Panc1 (cell line): ENCODE measurements at regions not wholly inside any gene's neighbourhood (a gene's known extent, or its start where the extent isn't known, plus 50 kb on each side); places are given as distances from the start of the nearest gene placed in this dataset.

Experiments
- ATAC-seq: fragments of 200-7000 bp; cut with Tn5 transposase; 2 replicates; pipeline ENCODE4 v1.9.1; 2020; ENCODE audit warnings: mild to moderate bottlenecking, moderate library complexity
- BruUV-seq: library from RNA; stranded (reverse); fragments of 400-500 nt; replicated peaks from 2 replicates; lab custom pipeline; 2021; lab: Mats Ljungman, UMichigan
- CTCF ChIA-PET: fragments of 300-600 bp; sonication (Branson Sonifier 250); formaldehyde crosslinking; loops from one replicate; lab custom pipeline; 2022; ENCODE audit warnings: antibody characterized with exemption; lab: Charles Lee
- POLR2A ChIA-PET: fragments of 300-600 bp; sonication (Branson Sonifier 250); formaldehyde crosslinking; loops from one replicate; lab custom pipeline; 2022; ENCODE audit warnings: antibody characterized with exemption; lab: Charles Lee
- DNase-seq: peaks from one replicate; pipeline ENCODE4 v3.0.0-alpha.2; 2010; ENCODE audit warnings: low read depth, low spot score
- H3K27ac ChIP-seq: 2 replicates; pipeline ENCODE4 v1.5.1; 2011; ENCODE audit warnings: mild to moderate bottlenecking, low read length, inconsistent platforms
- H3K27me3 ChIP-seq: fragments of 200-500 bp; sonication (Bioruptor generic); 2 replicates; pipeline ENCODE4 v1.6.0; 2014; ENCODE audit warnings: low read length, inconsistent platforms; ENCODE audit not compliant: control insufficient read depth, insufficient read depth
- H3K36me3 ChIP-seq: fragments of 200-500 bp; sonication (Bioruptor generic); 2 replicates; pipeline ENCODE4 v1.5.1; 2014; ENCODE audit warnings: inconsistent platforms, mild to moderate bottlenecking, low read length, moderate library complexity; ENCODE audit not compliant: control insufficient read depth, insufficient read depth
- H3K4me1 ChIP-seq: 2 replicates; pipeline ENCODE4 v1.5.1; 2011; ENCODE audit warnings: inconsistent platforms, mild to moderate bottlenecking, low read length, moderate library complexity; ENCODE audit not compliant: control insufficient read depth, insufficient read depth
- H3K4me3 ChIP-seq, 2 experiments: 2 replicates each; pipeline ENCODE4 v1.5.1; 2011 to 2012; ENCODE audit warnings: low read depth in 2 of 2, low read length in 2 of 2, mild to moderate bottlenecking in 2 of 2, inconsistent platforms in 1 of 2, moderate library complexity in 1 of 2
- H3K9me3 ChIP-seq: fragments of 200-500 bp; sonication (Bioruptor generic); 2 replicates; pipeline ENCODE4 v1.5.1; 2014; ENCODE audit warnings: low read depth, mild to moderate bottlenecking, inconsistent platforms, low read length, moderate library complexity; ENCODE audit not compliant: control insufficient read depth, insufficient read depth
- POLR2AphosphoS5 ChIP-seq: IDR thresholded peaks from 2 replicates; pipeline ENCODE4 v1.6.1; 2012; ENCODE audit warnings: mild to moderate bottlenecking, low read depth, low read length, moderate library complexity
- SIN3A ChIP-seq: IDR thresholded peaks from 2 replicates; pipeline ENCODE4 v1.6.1; 2012; ENCODE audit warnings: low read depth, mild to moderate bottlenecking, low read length, moderate library complexity, borderline replicate concordance; ENCODE audit not compliant: insufficient read depth
- TCF7L2 ChIP-seq: IDR thresholded peaks from 2 replicates; pipeline ENCODE4 v1.6.1; 2011; ENCODE audit warnings: mild to moderate bottlenecking, low read depth, low read length, inconsistent platforms
- in situ Hi-C: cut with HindIII; loops from 2 replicates; pipeline ENCODE4 v1.10.0; 2016; ENCODE audit warnings: low sequenced_read_pairs, low pct_unique_long_range_greater_than_20kb
- intact Hi-C: fragments of 100-400 bp; cut with micrococcal nuclease; formaldehyde crosslinking; loops from one replicate; pipeline ENCODE4 v1.10.0; 2022; ENCODE audit not compliant: unreplicated experiment
- TF ChIP-seq, protein P1 (sequence below): fragments of 450-650 bp; IDR thresholded peaks from 2 replicates; pipeline ENCODE4 v1.5.1; 2017; ENCODE audit warnings: mild to moderate bottlenecking
- TF ChIP-seq, protein P2 (sequence below), 2 experiments: IDR thresholded peaks; 2 replicates each; pipeline ENCODE4 v1.6.1; 2011 to 2012; ENCODE audit warnings: low read depth in 2 of 2, control low read depth in 1 of 2, low read length in 1 of 2, mild to moderate bottlenecking in 1 of 2, moderate library complexity in 1 of 2; ENCODE audit not compliant: insufficient read depth in 1 of 2

DNA sequence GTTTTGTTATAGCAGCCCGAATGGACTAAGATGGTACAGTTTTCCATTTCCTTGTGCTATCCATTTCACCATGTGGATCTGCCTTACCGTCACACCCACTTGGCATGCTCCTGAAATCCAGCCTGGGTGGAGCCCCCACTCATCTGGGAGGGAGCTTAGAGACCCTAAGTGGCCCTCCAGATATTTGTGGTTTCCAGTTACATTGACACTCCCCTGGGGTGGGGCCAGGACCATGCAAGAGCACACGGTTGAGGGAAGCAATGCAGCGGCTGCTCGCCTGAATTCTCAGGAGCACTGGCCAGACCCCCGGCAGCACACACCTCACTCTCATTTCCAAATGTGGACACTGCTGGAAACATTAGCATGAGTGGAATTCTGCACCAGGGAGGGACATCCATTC is 231.1 kb downstream of the UTP18 start:
- Histone ChIP-seq H3K27me3 (no peaks in the 10 kb centered on the region), H3K4me3 (no peak overlapping the region), H3K27ac (no peak overlapping the region), H3K36me3 (no peaks in the 10 kb centered on the region), H3K9me3 (no peaks in the 10 kb centered on the region), H3K4me1 (no peaks in the 10 kb centered on the region)
- TF ChIP-seq POLR2AphosphoS5 (no peak), TCF7L2 (no peak), SIN3A (no peak)
- TF ChIP-seq, protein P1, sequence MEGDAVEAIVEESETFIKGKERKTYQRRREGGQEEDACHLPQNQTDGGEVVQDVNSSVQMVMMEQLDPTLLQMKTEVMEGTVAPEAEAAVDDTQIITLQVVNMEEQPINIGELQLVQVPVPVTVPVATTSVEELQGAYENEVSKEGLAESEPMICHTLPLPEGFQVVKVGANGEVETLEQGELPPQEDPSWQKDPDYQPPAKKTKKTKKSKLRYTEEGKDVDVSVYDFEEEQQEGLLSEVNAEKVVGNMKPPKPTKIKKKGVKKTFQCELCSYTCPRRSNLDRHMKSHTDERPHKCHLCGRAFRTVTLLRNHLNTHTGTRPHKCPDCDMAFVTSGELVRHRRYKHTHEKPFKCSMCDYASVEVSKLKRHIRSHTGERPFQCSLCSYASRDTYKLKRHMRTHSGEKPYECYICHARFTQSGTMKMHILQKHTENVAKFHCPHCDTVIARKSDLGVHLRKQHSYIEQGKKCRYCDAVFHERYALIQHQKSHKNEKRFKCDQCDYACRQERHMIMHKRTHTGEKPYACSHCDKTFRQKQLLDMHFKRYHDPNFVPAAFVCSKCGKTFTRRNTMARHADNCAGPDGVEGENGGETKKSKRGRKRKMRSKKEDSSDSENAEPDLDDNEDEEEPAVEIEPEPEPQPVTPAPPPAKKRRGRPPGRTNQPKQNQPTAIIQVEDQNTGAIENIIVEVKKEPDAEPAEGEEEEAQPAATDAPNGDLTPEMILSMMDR = no peak
- TF ChIP-seq, protein P2, sequence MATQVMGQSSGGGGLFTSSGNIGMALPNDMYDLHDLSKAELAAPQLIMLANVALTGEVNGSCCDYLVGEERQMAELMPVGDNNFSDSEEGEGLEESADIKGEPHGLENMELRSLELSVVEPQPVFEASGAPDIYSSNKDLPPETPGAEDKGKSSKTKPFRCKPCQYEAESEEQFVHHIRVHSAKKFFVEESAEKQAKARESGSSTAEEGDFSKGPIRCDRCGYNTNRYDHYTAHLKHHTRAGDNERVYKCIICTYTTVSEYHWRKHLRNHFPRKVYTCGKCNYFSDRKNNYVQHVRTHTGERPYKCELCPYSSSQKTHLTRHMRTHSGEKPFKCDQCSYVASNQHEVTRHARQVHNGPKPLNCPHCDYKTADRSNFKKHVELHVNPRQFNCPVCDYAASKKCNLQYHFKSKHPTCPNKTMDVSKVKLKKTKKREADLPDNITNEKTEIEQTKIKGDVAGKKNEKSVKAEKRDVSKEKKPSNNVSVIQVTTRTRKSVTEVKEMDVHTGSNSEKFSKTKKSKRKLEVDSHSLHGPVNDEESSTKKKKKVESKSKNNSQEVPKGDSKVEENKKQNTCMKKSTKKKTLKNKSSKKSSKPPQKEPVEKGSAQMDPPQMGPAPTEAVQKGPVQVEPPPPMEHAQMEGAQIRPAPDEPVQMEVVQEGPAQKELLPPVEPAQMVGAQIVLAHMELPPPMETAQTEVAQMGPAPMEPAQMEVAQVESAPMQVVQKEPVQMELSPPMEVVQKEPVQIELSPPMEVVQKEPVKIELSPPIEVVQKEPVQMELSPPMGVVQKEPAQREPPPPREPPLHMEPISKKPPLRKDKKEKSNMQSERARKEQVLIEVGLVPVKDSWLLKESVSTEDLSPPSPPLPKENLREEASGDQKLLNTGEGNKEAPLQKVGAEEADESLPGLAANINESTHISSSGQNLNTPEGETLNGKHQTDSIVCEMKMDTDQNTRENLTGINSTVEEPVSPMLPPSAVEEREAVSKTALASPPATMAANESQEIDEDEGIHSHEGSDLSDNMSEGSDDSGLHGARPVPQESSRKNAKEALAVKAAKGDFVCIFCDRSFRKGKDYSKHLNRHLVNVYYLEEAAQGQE (IDR thresholded peaks at IDR 0.05; ENCODE audit: insufficient read depth in 1 of 2, low read depth in 2 of 2, low read length in 1 of 2) = no peak
- CTCF ChIA-PET = no interaction called here
- POLR2A ChIA-PET = no interaction called here
- BruUV-seq = no TSS peak
- intact Hi-C loops (no loop called here), in situ Hi-C loops (no loop called here)
- DNase-seq = no peak
- ATAC-seq = no peak

DNA sequence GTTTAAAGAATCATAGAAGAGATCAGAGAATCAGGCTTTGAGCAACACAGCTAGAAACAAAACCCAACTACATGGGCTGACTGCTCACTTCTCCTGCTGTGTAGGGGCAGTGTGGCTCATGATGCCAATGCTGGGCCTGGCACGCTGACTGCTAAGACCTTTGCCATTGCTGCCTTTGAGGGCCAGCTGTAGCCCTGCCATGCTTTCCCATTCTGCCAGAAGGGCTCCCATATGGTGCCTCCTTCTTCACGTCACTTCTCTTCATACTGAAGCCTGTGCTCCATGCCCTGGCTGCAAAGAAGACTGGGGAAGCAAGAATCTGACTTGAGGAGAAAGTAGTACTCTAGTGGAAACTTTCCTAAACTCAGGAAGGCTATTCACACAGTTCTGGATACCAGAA is 232.9 kb downstream of the UTP18 start:
- no TSS peak for BruUV-seq
- ATAC-seq (no peak), DNase-seq (no peak)
- CTCF ChIA-PET = interaction anchor here (0.6 kb wide), 1 partner anchor 14 kb away, joined by 7 read pairs; no protein-coding TSS in a partner anchor
- no peaks in the 10 kb centered on the region for H3K9me3 ChIP-seq
- H3K4me1 ChIP-seq = no peaks in the 10 kb centered on the region
- no peak overlapping the region for H3K4me3 ChIP-seq
- H3K27ac ChIP-seq = no peak overlapping the region
- TF ChIP-seq TCF7L2 (no peak), POLR2AphosphoS5 (no peak), SIN3A (no peak)
- TF ChIP-seq, protein P1 = no peak
- TF ChIP-seq, protein P2 (IDR thresholded peaks at IDR 0.05; ENCODE audit: insufficient read depth in 1 of 2, low read depth in 2 of 2, low read length in 1 of 2) = no peak
- intact Hi-C loops (no loop called here), in situ Hi-C loops (no loop called here)
- no peaks in the 10 kb centered on the region for H3K36me3 ChIP-seq
- H3K27me3 ChIP-seq = no peaks in the 10 kb centered on the region
- POLR2A ChIA-PET = no interaction called here
